ENCODE measurements at regions not wholly inside any gene's neighbourhood (a gene's known extent, or its start where the extent isn't known, plus 50 kb on each side); places are given as distances from the start of the nearest gene placed in this dataset.

- Histone ChIP-seq H3K9me3 (no peaks in the 10 kb centered on the region), H3K27ac (no peak overlapping the region), H3K4me1 (peaks cover 0 to 8% (median 0%) of the 10 kb centered on the region in 12 donors), H3K27me3 (no peaks in the 10 kb centered on the region), H3K36me3 (no peaks in the 10 kb centered on the region), H3K4me3 (no peak overlapping the region)
- 76 to 93% (median 87%) methylated on average over 4 of the region's 4 CpGs for WGBS, 4 donors
- DNase-seq (no peak), ATAC-seq (peak in 1 of 4 donors; percentile 36)
- no peak for TF ChIP-seq POLR2A (IDR thresholded peaks at IDR 0.05)
- TF ChIP-seq, protein P1, sequence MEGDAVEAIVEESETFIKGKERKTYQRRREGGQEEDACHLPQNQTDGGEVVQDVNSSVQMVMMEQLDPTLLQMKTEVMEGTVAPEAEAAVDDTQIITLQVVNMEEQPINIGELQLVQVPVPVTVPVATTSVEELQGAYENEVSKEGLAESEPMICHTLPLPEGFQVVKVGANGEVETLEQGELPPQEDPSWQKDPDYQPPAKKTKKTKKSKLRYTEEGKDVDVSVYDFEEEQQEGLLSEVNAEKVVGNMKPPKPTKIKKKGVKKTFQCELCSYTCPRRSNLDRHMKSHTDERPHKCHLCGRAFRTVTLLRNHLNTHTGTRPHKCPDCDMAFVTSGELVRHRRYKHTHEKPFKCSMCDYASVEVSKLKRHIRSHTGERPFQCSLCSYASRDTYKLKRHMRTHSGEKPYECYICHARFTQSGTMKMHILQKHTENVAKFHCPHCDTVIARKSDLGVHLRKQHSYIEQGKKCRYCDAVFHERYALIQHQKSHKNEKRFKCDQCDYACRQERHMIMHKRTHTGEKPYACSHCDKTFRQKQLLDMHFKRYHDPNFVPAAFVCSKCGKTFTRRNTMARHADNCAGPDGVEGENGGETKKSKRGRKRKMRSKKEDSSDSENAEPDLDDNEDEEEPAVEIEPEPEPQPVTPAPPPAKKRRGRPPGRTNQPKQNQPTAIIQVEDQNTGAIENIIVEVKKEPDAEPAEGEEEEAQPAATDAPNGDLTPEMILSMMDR (IDR thresholded peaks at IDR 0.05), result no peak
- intact Hi-C loops (cut with DNase I), result loop anchor here in 3 of 10 donors (2.0 to 10.0 kb wide), 4 partner anchors 65 to 447 kb away; partner anchors contain the start of gene GRAMD2B (in 1 of the 3)
These were observed 65.4 kb upstream of the GRAMD2B start for GRCh38 chr5:126357585-126358342.

DNA sequence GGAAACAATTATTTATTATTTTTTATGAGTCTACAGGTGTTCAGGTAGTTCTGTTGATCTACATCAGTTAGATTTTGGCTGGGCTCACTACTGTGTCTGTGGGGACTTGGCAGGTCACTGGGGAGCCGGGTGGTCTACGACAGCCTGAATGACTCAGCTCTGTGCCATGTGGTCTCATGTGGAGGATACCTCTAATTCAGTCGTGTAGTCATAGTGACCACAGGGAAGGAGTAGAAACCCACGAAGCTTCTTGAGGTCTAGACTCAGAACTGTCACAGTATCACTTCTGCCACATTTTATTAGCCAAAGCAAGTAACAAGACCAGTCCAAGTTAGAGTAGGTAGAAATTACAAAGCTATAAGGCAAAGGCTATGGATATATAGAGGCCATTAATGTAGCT is 64.7 kb upstream of the GRAMD2B start:
- ATAC-seq (no peak), DNase-seq (no peak)
- WGBS, 4 donors, result 62 to 82% (median 76%) methylated on average over 4 of the region's 4 CpGs
- no peak overlapping the region for H3K4me3 ChIP-seq
- H3K27me3 ChIP-seq, result no peaks in the 10 kb centered on the region
- no peaks in the 10 kb centered on the region for H3K36me3 ChIP-seq
- H3K27ac ChIP-seq, result no peak overlapping the region
- intact Hi-C loops (cut with DNase I), result loop anchor here in 3 of 10 donors (5.0 to 10.0 kb wide), 3 partner anchors 64 to 446 kb away; partner anchors contain the start of gene GRAMD2B (in 1 of the 3)
- no peaks in the 10 kb centered on the region for H3K9me3 ChIP-seq
- peaks cover 0 to 8% (median 0%) of the 10 kb centered on the region in 12 donors for H3K4me1 ChIP-seq
- TF ChIP-seq, protein P1 (IDR thresholded peaks at IDR 0.05), result no peak
- no peak for TF ChIP-seq POLR2A (IDR thresholded peaks at IDR 0.05)

DNA sequence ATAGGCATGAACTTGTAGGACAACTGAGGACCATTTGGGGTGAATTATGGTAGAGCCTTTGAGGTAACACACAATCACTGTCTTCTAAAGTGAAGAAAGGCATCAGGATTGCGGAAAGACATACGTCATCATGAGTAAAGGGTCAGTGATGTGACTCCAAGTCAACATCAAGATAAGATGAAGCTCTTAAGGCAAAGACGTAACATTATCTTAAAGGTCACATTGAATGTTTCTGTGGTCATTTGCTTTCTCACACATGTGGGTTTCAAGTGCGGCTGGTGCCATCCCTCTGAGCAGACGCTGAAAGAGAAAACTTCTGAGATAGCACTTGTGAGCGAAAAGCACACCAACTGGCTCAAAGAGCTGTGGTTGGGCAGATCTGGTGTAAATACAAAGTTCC is 63.3 kb upstream of the GRAMD2B start:
- Histone ChIP-seq H3K4me1 (peaks cover 0 to under 1% (median 0%) of the 10 kb centered on the region in 12 donors), H3K27ac (no peak overlapping the region), H3K27me3 (no peaks in the 10 kb centered on the region), H3K4me3 (no peak overlapping the region), H3K36me3 (no peaks in the 10 kb centered on the region), H3K9me3 (no peaks in the 10 kb centered on the region)
- 84 to 90% (median 86%) methylated on average over 6 of the region's 6 CpGs for WGBS, 4 donors
- intact Hi-C loops (cut with DNase I), result loop anchor here in 3 of 10 donors (5.0 to 10.0 kb wide), 3 partner anchors 62 to 445 kb away; partner anchors contain the start of gene GRAMD2B (in 1 of the 3)
- TF ChIP-seq, protein P1 (IDR thresholded peaks at IDR 0.05), result no peak
- TF ChIP-seq POLR2A (IDR thresholded peaks at IDR 0.05), result no peak
- ATAC-seq (no peak), DNase-seq (no peak)

GRCh38 chr5:126360467-126360866 is 62.7 kb upstream of the GRAMD2B start:
- no peaks in the 10 kb centered on the region for H3K4me1 ChIP-seq
- no peak overlapping the region for H3K4me3 ChIP-seq
- DNase-seq (no peak), ATAC-seq (no peak)
- TF ChIP-seq, protein P1 (IDR thresholded peaks at IDR 0.05), result no peak
- no peak for TF ChIP-seq POLR2A (IDR thresholded peaks at IDR 0.05)
- H3K27ac ChIP-seq, result no peak overlapping the region
- 87 to 95% (median 91%) methylated on average over 1 of the region's 1 CpG for WGBS, 4 donors
- intact Hi-C loops (cut with DNase I), result no loop called here
- no peaks in the 10 kb centered on the region for H3K36me3 ChIP-seq
- no peaks in the 10 kb centered on the region for H3K9me3 ChIP-seq
- H3K27me3 ChIP-seq, result no peaks in the 10 kb centered on the region
